IMR-90 (cell line): ENCODE measurements at regions not wholly inside any gene's neighbourhood (a gene's known extent, or its start where the extent isn't known, plus 50 kb on each side); places are given as distances from the start of the nearest gene placed in this dataset.

Experiments used
- ATAC-seq: fragments of 200-7000 bp; cut with Tn5 transposase; 2 replicates; pipeline ENCODE4 v1.9.1; 2020; ENCODE audit warnings: low read depth, mild to moderate bottlenecking, moderate library complexity
- BruUV-seq: library from RNA; stranded (reverse); fragments of 400-500 nt; replicated peaks from 2 replicates; lab custom pipeline; 2021; lab: Mats Ljungman, UMichigan
- CTCF ChIA-PET: fragments of 300-600 bp; formaldehyde crosslinking; extraction: SDS; loops from one replicate; lab custom pipeline; 2021; ENCODE audit warnings: antibody characterized with exemption; lab: Yijun Ruan, JAX
- POLR2A ChIA-PET: fragments of 300-600 bp; sonication (Branson Sonifier 250); formaldehyde crosslinking; loops from one replicate; lab custom pipeline; 2022; ENCODE audit warnings: antibody characterized with exemption; ENCODE audit not compliant: unreplicated experiment; lab: Charles Lee
- DNase-seq: peaks from one replicate; pipeline ENCODE4 v3.0.0; 2013
- H2AFZ ChIP-seq: replicated peaks from 2 replicates; pipeline ENCODE3; 2013; ENCODE audit warnings: low read length, mild to moderate bottlenecking; ENCODE audit not compliant: poor library complexity
- H2AK5ac ChIP-seq: 2 replicates; pipeline ENCODE4 v1.6.1; 2013; ENCODE audit warnings: low read depth, low read length, inconsistent platforms
- H2AK9ac ChIP-seq: replicated peaks from 2 replicates; pipeline ENCODE3; 2013; ENCODE audit warnings: mild to moderate bottlenecking, low read depth, low read length, moderate library complexity; ENCODE audit not compliant: poor library complexity
- H2BK120ac ChIP-seq: 2 replicates; pipeline ENCODE4 v1.6.1; 2013; ENCODE audit warnings: low read depth, low read length, inconsistent platforms
- H2BK15ac ChIP-seq: 3 replicates; pipeline ENCODE4 v1.6.1; 2013; ENCODE audit warnings: low read depth, low read length, inconsistent platforms
- H2BK20ac ChIP-seq: 2 replicates; pipeline ENCODE4 v1.6.1; 2013; ENCODE audit warnings: low read depth, mild to moderate bottlenecking, inconsistent platforms, low read length, moderate library complexity
- H2BK5ac ChIP-seq: 2 replicates; pipeline ENCODE4 v1.6.1; 2013; ENCODE audit warnings: mild to moderate bottlenecking, low read depth, low read length, inconsistent platforms; ENCODE audit not compliant: poor library complexity, severe bottlenecking
- H3K14ac ChIP-seq: replicated peaks from 2 replicates; pipeline ENCODE4 v1.6.1; 2013; ENCODE audit warnings: low read depth, low read length, inconsistent platforms
- H3K18ac ChIP-seq: 2 replicates; pipeline ENCODE4 v1.6.1; 2013; ENCODE audit warnings: low read depth, low read length, control low read depth
- H3K23ac ChIP-seq: 2 replicates; pipeline ENCODE4 v1.6.1; 2013; ENCODE audit warnings: low read depth, low read length, inconsistent platforms
- H3K27ac ChIP-seq: 2 replicates; pipeline ENCODE4 v1.5.1; 2013; ENCODE audit warnings: mild to moderate bottlenecking, control low read depth, low read length; ENCODE audit not compliant: insufficient read depth
- H3K27me3 ChIP-seq: 2 replicates; pipeline ENCODE4 v1.6.1; 2013; ENCODE audit warnings: low read length; ENCODE audit not compliant: control insufficient read depth, insufficient read depth
- H3K36me3 ChIP-seq: 2 replicates; pipeline ENCODE4 v1.6.1; 2013; ENCODE audit warnings: low read length, mixed read lengths; ENCODE audit not compliant: control insufficient read depth, insufficient read depth
- H3K4ac ChIP-seq: 2 replicates; pipeline ENCODE4 v1.6.1; 2013; ENCODE audit warnings: low read depth, low read length, inconsistent platforms
- H3K4me1 ChIP-seq: 2 replicates; pipeline ENCODE4 v1.6.1; 2013; ENCODE audit warnings: low read length, mixed read lengths; ENCODE audit not compliant: control insufficient read depth, insufficient read depth
- H3K4me2 ChIP-seq: 2 replicates; pipeline ENCODE4 v1.6.1; 2013; ENCODE audit warnings: low read depth, mild to moderate bottlenecking, control low read depth, low read length, moderate library complexity
- H3K4me3 ChIP-seq: 2 replicates; pipeline ENCODE4 v1.5.1; 2013; ENCODE audit warnings: low read depth, mild to moderate bottlenecking, control low read depth, low read length, moderate library complexity; ENCODE audit not compliant: insufficient read depth
- H3K56ac ChIP-seq: 2 replicates; pipeline ENCODE4 v1.6.1; 2013; ENCODE audit warnings: low read length, inconsistent platforms; ENCODE audit not compliant: insufficient read depth; ENCODE audit errors: extremely low read depth
- H3K79me1 ChIP-seq, 2 experiments: 2 replicates each; pipeline ENCODE4 v1.6.1; 2013; ENCODE audit warnings: low read length in 2 of 2, inconsistent platforms in 1 of 2, low read depth in 1 of 2
- H3K9ac ChIP-seq: 2 replicates; pipeline ENCODE4 v1.6.1; 2013; ENCODE audit warnings: low read depth, low read length, control low read depth
- H3K9me1 ChIP-seq: 2 replicates; pipeline ENCODE4 v1.6.1; 2013; ENCODE audit warnings: low read length, inconsistent platforms; ENCODE audit not compliant: insufficient read depth
- H3K9me3 ChIP-seq: 2 replicates; pipeline ENCODE4 v1.6.1; 2013; ENCODE audit warnings: low read length; ENCODE audit not compliant: control insufficient read depth, insufficient read depth
- H4K20me1 ChIP-seq: 2 replicates; pipeline ENCODE4 v1.6.1; 2013; ENCODE audit warnings: low read length, inconsistent platforms; ENCODE audit not compliant: insufficient read depth
- H4K5ac ChIP-seq: 2 replicates; pipeline ENCODE4 v1.6.1; 2013; ENCODE audit warnings: mild to moderate bottlenecking, low read depth, low read length, control low read depth
- H4K8ac ChIP-seq, 2 experiments: 2 replicates each; pipeline ENCODE4 v1.6.1; 2013; ENCODE audit warnings: low read depth in 2 of 2, low read length in 2 of 2, control low read depth in 1 of 2, inconsistent platforms in 1 of 2
- H4K91ac ChIP-seq: 2 replicates; pipeline ENCODE4 v1.6.1; 2013; ENCODE audit warnings: low read depth, low read length, inconsistent platforms; ENCODE audit not compliant: insufficient read depth
- BHLHE40 ChIP-seq: fragments of 150-350 bp; IDR thresholded peaks from 2 replicates; pipeline ENCODE4 v1.6.1; 2016; ENCODE audit warnings: mild to moderate bottlenecking, low read depth, low read length
- CHD1 ChIP-seq: IDR thresholded peaks from 2 replicates; pipeline ENCODE4 v1.6.1; 2012; ENCODE audit warnings: low read depth, low read length, improper control_type of control experiment
- ELK1 ChIP-seq: fragments of 150-350 bp; IDR thresholded peaks from 2 replicates; pipeline ENCODE4 v1.6.1; 2016; ENCODE audit warnings: low read depth, mild to moderate bottlenecking, low read length, moderate library complexity, borderline replicate concordance
- FOS ChIP-seq: fragments of 150-350 bp; IDR thresholded peaks from 2 replicates; pipeline ENCODE4 v1.6.1; 2016; ENCODE audit warnings: low read depth, low read length
- MAFK ChIP-seq: IDR thresholded peaks from 2 replicates; pipeline ENCODE4 v1.6.1; 2012; ENCODE audit warnings: low read depth, low read length, improper control_type of control experiment
- MAZ ChIP-seq: IDR thresholded peaks from 2 replicates; pipeline ENCODE4 v1.6.1; 2012; ENCODE audit warnings: low read depth, mild to moderate bottlenecking, low read length, improper control_type of control experiment, moderate library complexity, borderline replicate concordance
- MXI1 ChIP-seq: IDR thresholded peaks from 2 replicates; pipeline ENCODE4 v1.6.1; 2012; ENCODE audit warnings: low read depth, mild to moderate bottlenecking, low read length, moderate library complexity, borderline replicate concordance
- NFE2L2 ChIP-seq: fragments of 150-350 bp; IDR thresholded peaks from 2 replicates; pipeline ENCODE4 v1.6.1; 2016; ENCODE audit warnings: low read depth, mild to moderate bottlenecking, low read length
- RCOR1 ChIP-seq: IDR thresholded peaks from 2 replicates; pipeline ENCODE4 v1.6.1; 2012; ENCODE audit warnings: mild to moderate bottlenecking, low read length, improper control_type of control experiment; ENCODE audit not compliant: insufficient replicate concordance
- RFX5 ChIP-seq: IDR thresholded peaks from 2 replicates; pipeline ENCODE4 v1.8.0; 2012; ENCODE audit warnings: low read depth, mild to moderate bottlenecking, low read length, moderate library complexity
- SMC3 ChIP-seq: fragments of 150-350 bp; IDR thresholded peaks from 2 replicates; pipeline ENCODE4 v1.6.1; 2016; ENCODE audit warnings: low read depth, mild to moderate bottlenecking, antibody characterized with exemption, low read length, moderate library complexity
- WGBS, 2 experiments: methylation state at CpG; one replicate each; pipeline versions ENCODE4 v1.1.5 to v1.1.7; 2013; ENCODE audit warnings: missing lambda C conversion rate in 2 of 2; ENCODE audit not compliant: insufficient read length in 1 of 2; ENCODE audit errors: extremely low coverage in 2 of 2; 5-methylcytosine and 5-hydroxymethylcytosine counted together
- dilution Hi-C: fragments of 300-500 bp; cut with HindIII; formaldehyde crosslinking; loops from one replicate; pipeline ENCODE4 v1.14.3; 2018; ENCODE audit warnings: low sequenced_read_pairs; ENCODE audit not compliant: unreplicated experiment
- in situ Hi-C: fragments of 300-500 bp; cut with MboI; formaldehyde crosslinking; loops from 3 replicates; pipeline ENCODE4 v1.14.3; 2019; ENCODE audit warnings: low sequenced_read_pairs, inconsistent platforms, mixed read lengths
- intact Hi-C: fragments of 100-400 bp; cut with micrococcal nuclease; formaldehyde crosslinking; loops from 2 replicates; pipeline ENCODE4 v1.10.0; 2022

DNA sequence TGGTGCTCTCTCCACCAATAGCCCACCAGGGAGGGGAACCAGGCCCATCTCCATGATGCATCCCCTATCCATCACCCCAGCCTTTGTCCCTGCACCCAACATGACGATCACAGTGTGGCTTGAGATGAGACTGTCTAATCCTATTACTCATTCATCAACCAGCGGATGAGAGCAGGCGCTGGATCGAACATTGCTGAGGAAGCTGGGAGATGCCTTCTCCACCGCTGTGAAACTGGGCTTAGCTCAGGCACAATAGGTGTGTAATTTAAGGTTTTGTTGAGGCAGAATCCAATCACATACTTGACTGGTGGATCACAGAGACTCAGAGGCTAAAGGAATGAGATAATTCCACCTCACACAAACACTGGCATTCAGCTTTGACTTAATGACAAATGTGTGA, 64.6 kb upstream of the IRX3 start:
- H2BK15ac ChIP-seq = no peak overlapping the region
- no peak overlapping the region for H3K4me2 ChIP-seq
- no peaks in the 10 kb centered on the region for H3K27me3 ChIP-seq
- no peak overlapping the region for H2AK5ac ChIP-seq
- no peak overlapping the region for H3K9ac ChIP-seq
- H4K5ac ChIP-seq = no peak overlapping the region
- no TSS peak for BruUV-seq
- H3K4ac ChIP-seq = no peak overlapping the region
- H4K8ac ChIP-seq = no peak overlapping the region
- WGBS, 2 experiments = no CpG with 5 or more reads among the region's 5 CpGs
- no peak overlapping the region for H3K56ac ChIP-seq
- no peaks in the 10 kb centered on the region for H3K9me1 ChIP-seq
- TF ChIP-seq SMC3 (no peak), RCOR1 (no peak), NFE2L2 (no peak), CHD1 (no peak), MAZ (no peak), MXI1 (no peak), ELK1 (no peak), FOS (no peak), RFX5 (no peak), BHLHE40 (no peak), MAFK (no peak)
- no peak overlapping the region for H3K27ac ChIP-seq
- H2AK9ac ChIP-seq = no peak overlapping the region
- no peaks in the 10 kb centered on the region for H3K36me3 ChIP-seq
- no peak overlapping the region for H2BK5ac ChIP-seq
- ATAC-seq (no peak), DNase-seq (no peak)
- H3K4me3 ChIP-seq = no peak overlapping the region
- H3K14ac ChIP-seq = no peak overlapping the region
- no peak overlapping the region for H3K18ac ChIP-seq
- no peaks in the 10 kb centered on the region for H3K4me1 ChIP-seq
- ChIA-PET POLR2A (no interaction called here), CTCF (interaction anchor here (0.6 kb wide), 1 partner anchor 1012 kb away, joined by 8 read pairs; no protein-coding TSS in a partner anchor)
- in situ Hi-C loops = no loop called here
- H3K23ac ChIP-seq = no peak overlapping the region
- H3K79me1 ChIP-seq = no peaks in the 10 kb centered on the region
- H4K20me1 ChIP-seq = no peaks in the 10 kb centered on the region
- H2BK120ac ChIP-seq = no peak overlapping the region
- H2BK20ac ChIP-seq = no peak overlapping the region
- H2AFZ ChIP-seq = no peak overlapping the region
- no peak overlapping the region for H4K91ac ChIP-seq
- dilution Hi-C loops = no loop called here
- H3K9me3 ChIP-seq = no peaks in the 10 kb centered on the region
- intact Hi-C loops = no loop called here
